OCI-LY7 (cell line): ENCODE measurements at regions not wholly inside any gene's neighbourhood (a gene's known extent, or its start where the extent isn't known, plus 50 kb on each side); places are given as distances from the start of the nearest gene placed in this dataset.
"Not testable (repeated sequence)": the region's sequence is repeated elsewhere in the genome, so short reads cannot be mapped to it uniquely, and the experiment has no call there.

Experiments
- BruUV-seq: library from RNA; stranded (reverse); fragments of 400-500 nt; replicated peaks from 2 replicates; lab custom pipeline; 2021; lab: Mats Ljungman, UMichigan
- CTCF ChIA-PET: fragments of 300-600 bp; sonication (Branson Sonifier 250); formaldehyde crosslinking; loops from one replicate; lab custom pipeline; 2022; ENCODE audit warnings: antibody characterized with exemption; ENCODE audit not compliant: unreplicated experiment; lab: Charles Lee
- POLR2A ChIA-PET: fragments of 300-600 bp; sonication (Branson Sonifier 250); formaldehyde crosslinking; loops from one replicate; lab custom pipeline; 2022; ENCODE audit warnings: antibody characterized with exemption; lab: Charles Lee
- DNase-seq: peaks from one replicate; pipeline ENCODE4 v3.0.0-alpha.2; 2015; ENCODE audit warnings: low spot score
- H2AFZ ChIP-seq: fragments of 200-600 bp; sonication (generic), shearing (Covaris generic); 2 replicates; pipeline ENCODE4 v1.6.1; 2014; ENCODE audit warnings: mild to moderate bottlenecking, antibody characterized with exemption, low read length, moderate library complexity
- H3K27ac ChIP-seq: fragments of 200-600 bp; sonication (generic); 2 replicates; pipeline ENCODE4 v1.5.1; 2014; ENCODE audit warnings: mixed run types, low read depth, mild to moderate bottlenecking, moderate library complexity, low read length, inconsistent platforms; ENCODE audit not compliant: poor library complexity, severe bottlenecking
- H3K36me3 ChIP-seq: fragments of 200-600 bp; sonication (generic); 2 replicates; pipeline ENCODE4 v1.6.1; 2014; ENCODE audit warnings: mild to moderate bottlenecking, antibody characterized with exemption, low read length, moderate library complexity, mixed read lengths; ENCODE audit not compliant: insufficient read depth
- H3K4me1 ChIP-seq: fragments of 200-600 bp; sonication (generic); 2 replicates; pipeline ENCODE4 v1.5.1; 2014; ENCODE audit warnings: mild to moderate bottlenecking, low read length; ENCODE audit not compliant: insufficient read depth, poor library complexity, severe bottlenecking
- H3K4me2 ChIP-seq: fragments of 200-600 bp; sonication (generic); 2 replicates; pipeline ENCODE4 v1.6.1; 2014; ENCODE audit warnings: mild to moderate bottlenecking, low read length
- H3K4me3 ChIP-seq: fragments of 200-600 bp; sonication (generic); 2 replicates; pipeline ENCODE4 v1.5.1; 2014; ENCODE audit warnings: mild to moderate bottlenecking, low read depth, low read length; ENCODE audit not compliant: poor library complexity, severe bottlenecking
- H3K79me2 ChIP-seq: fragments of 200-600 bp; sonication (generic); 2 replicates; pipeline ENCODE4 v1.6.1; 2016; ENCODE audit warnings: low read depth, mild to moderate bottlenecking, low read length, moderate library complexity, mixed read lengths; ENCODE audit not compliant: insufficient read depth
- H3K9me2 ChIP-seq: fragments of 200-600 bp; sonication (generic); 2 replicates; pipeline ENCODE4 v1.6.1; 2016; ENCODE audit warnings: mild to moderate bottlenecking, low read length, mixed read lengths; ENCODE audit not compliant: insufficient read depth
- H3K9me3 ChIP-seq: fragments of 200-600 bp; sonication (generic); 2 replicates; pipeline ENCODE4 v1.6.1; 2014; ENCODE audit warnings: mild to moderate bottlenecking, mixed run types, low read length, mixed read lengths
- H4K20me1 ChIP-seq: fragments of 200-600 bp; sonication (generic); 2 replicates; pipeline ENCODE4 v1.6.1; 2014; ENCODE audit warnings: mild to moderate bottlenecking, antibody characterized with exemption, low read length, moderate library complexity, mixed read lengths; ENCODE audit not compliant: insufficient read depth
- EZH2phosphoT487 ChIP-seq: fragments of 200-600 bp; sonication (generic); IDR thresholded peaks from 2 replicates; pipeline ENCODE4 v1.6.1; 2018; ENCODE audit warnings: low read depth, borderline replicate concordance, mild to moderate bottlenecking, mixed run types, antibody characterized with exemption, low read length, moderate library complexity, mixed read lengths
- intact Hi-C: fragments of 100-400 bp; cut with micrococcal nuclease; formaldehyde crosslinking; loops from one replicate; pipeline ENCODE4 v1.10.0; 2022; ENCODE audit not compliant: unreplicated experiment
- TF ChIP-seq, protein P1 (sequence below): fragments of 200-600 bp; sonication (generic); conservative IDR thresholded peaks from 2 replicates; pipeline ENCODE4 v1.5.1; 2014; ENCODE audit warnings: mild to moderate bottlenecking, antibody characterized with exemption, low read length, moderate library complexity, mixed read lengths

DNA sequence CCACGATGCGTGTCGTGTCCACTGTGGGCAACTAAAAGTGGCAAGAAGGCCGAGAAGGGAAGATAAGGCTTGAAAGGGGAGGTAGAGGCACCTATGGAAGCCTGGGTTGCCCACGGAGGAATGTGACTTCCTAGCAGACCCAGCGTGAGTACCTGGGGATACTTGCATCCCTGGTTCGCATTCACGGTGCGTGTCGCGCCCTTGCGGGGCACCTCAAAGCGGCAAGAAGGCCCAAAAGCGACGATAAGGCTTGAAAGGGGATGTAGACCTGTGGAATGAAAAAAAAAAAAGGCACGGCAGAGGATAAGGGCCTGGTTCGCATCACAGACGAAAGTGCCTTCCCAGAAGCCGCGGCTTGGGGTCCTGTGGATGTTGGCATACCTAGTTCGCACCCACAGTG lies 282.9 kb downstream of the ALG10 start:
- Histone ChIP-seq H3K4me1 (no peaks in the 10 kb centered on the region), H3K79me2 (no peaks in the 10 kb centered on the region), H3K9me3 (0 out of 2 replicates have a peak, but pooled peaks cover 4% of the 10 kb centered on the region), H3K9me2 (no peaks in the 10 kb centered on the region), H3K27ac (no peak overlapping the region), H2AFZ (no peak overlapping the region), H3K36me3 (no peaks in the 10 kb centered on the region), H3K4me3 (no peak overlapping the region), H4K20me1 (no peaks in the 10 kb centered on the region), H3K4me2 (no peak overlapping the region)
- no peak for DNase-seq
- TF ChIP-seq EZH2phosphoT487, result no peak
- TF ChIP-seq, protein P1, sequence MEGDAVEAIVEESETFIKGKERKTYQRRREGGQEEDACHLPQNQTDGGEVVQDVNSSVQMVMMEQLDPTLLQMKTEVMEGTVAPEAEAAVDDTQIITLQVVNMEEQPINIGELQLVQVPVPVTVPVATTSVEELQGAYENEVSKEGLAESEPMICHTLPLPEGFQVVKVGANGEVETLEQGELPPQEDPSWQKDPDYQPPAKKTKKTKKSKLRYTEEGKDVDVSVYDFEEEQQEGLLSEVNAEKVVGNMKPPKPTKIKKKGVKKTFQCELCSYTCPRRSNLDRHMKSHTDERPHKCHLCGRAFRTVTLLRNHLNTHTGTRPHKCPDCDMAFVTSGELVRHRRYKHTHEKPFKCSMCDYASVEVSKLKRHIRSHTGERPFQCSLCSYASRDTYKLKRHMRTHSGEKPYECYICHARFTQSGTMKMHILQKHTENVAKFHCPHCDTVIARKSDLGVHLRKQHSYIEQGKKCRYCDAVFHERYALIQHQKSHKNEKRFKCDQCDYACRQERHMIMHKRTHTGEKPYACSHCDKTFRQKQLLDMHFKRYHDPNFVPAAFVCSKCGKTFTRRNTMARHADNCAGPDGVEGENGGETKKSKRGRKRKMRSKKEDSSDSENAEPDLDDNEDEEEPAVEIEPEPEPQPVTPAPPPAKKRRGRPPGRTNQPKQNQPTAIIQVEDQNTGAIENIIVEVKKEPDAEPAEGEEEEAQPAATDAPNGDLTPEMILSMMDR, result no peak
- POLR2A ChIA-PET, result no interaction called here
- intact Hi-C loops, result no loop called here
- CTCF ChIA-PET, result no interaction called here
- BruUV-seq, result no TSS peak

DNA sequence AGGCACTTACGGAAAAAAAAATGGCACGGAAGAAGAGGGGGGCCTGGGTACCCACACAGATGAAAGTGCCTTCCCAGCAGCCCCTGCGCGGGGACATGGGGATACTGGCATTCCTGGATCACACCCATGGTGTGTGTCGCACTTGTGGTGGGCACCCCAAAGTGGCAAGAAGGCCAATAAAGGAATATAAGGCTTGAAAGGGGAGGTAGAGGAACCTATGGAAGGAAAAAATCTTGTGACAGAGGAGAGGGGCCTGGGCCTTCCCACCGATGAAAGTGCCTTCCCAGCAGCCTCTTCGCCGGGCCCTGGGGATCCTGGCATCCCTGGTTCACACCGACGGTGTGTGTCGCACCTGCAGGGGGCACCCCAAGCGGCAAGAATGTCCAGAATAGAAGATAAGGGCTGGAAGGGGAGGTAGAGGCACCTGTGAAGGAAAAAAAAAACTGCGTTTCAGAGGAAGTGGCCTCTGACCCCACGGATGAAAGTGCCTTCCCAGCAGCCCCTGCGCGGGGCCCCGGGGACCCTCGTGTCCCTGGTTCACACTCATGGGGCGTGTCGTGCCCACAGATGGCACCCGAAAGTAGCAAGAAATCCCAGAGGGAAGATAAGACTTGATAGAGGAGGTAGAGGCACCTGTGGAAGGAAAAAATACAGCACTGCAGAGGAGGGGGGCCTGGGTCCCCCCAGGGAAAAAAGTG lies 284.0 kb downstream of the ALG10 start:
- H4K20me1 ChIP-seq, result no peaks in the 10 kb centered on the region
- POLR2A ChIA-PET, result no interaction called here

DNA sequence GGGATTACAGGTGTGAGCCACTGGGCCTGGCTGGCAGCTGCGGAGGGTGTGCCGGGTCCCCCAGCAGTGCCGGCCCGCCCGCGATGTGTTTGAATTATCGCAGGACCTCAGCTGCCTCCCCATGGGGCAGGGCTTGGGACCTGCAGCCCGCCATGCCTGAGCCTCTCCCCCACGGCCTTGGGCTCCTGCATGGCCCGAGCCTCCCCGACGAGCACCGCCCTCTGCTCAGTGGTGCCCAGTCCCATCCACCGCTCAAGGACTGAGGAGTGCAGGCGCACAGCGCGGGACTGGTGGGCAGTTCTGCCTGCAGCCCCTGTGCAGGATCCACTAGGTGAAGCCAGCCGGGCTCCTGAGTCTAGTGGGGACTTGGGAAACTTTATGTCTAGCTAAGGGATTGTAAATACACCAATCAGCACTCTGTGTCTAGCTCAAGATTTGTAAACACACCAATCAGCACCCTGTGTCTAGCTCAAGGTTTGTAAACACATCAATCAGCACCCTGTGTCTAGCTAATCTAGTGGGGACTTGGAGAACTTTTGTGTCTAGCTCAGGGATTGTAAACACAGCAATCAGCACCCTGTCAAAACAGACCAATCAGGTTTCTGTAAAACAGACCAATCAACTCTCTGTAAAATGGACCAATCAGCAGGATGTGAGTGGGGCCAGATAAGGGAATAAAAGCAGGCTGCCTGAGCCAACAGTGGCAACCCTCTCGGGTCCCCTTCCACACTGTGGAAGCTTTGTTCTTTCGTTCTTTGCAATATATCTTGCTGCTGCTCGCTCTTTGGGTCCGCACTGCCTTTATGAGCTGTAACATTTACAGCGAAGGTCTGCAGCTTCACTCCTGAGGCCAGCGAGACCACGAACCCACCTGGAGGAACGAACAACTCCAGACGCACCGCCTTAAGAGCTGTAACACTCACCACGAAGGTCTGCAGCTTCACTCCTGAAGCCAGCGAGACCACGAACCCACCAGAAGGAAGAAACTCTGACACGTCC lies 287.8 kb downstream of the ALG10 start:
- BruUV-seq, H3K4me1 ChIP-seq, H3K79me2 ChIP-seq, H3K9me2 ChIP-seq, H3K4me2 ChIP-seq, H3K27ac ChIP-seq, H3K9me3 ChIP-seq, H2AFZ ChIP-seq, H4K20me1 ChIP-seq, intact Hi-C loops, H3K4me3 ChIP-seq, DNase-seq, H3K36me3 ChIP-seq, CTCF ChIA-PET, POLR2A ChIA-PET: not testable (repeated sequence)

More for the DNA sequence above, 284.0 kb downstream of the ALG10 start:
- Histone ChIP-seq H3K4me3 (no peak overlapping the region), H3K27ac (no peak overlapping the region), H3K4me2 (no peak overlapping the region), H3K36me3 (no peaks in the 10 kb centered on the region), H3K79me2 (no peaks in the 10 kb centered on the region), H3K9me3 (0 out of 2 replicates have a peak, but pooled peaks cover 4% of the 10 kb centered on the region), H3K9me2 (no peaks in the 10 kb centered on the region), H2AFZ (no peak overlapping the region), H3K4me1 (no peaks in the 10 kb centered on the region)
- BruUV-seq, result no TSS peak
- TF ChIP-seq EZH2phosphoT487, result no peak
- TF ChIP-seq, protein P1, result no peak
- CTCF ChIA-PET, result no interaction called here
- DNase-seq, result no peak
- intact Hi-C loops, result no loop called here
